Mesenchymal stem cell (in vitro differentiated cells and primary cell): ENCODE measurements at regions not wholly inside any gene's neighbourhood (a gene's known extent, or its start where the extent isn't known, plus 50 kb on each side); places are given as distances from the start of the nearest gene placed in this dataset.
"Not testable (repeated sequence)": the region's sequence is repeated elsewhere in the genome, so short reads cannot be mapped to it uniquely, and the experiment has no call there.

Experiments used
- DNase-seq: peaks from one replicate; pipeline ENCODE4 v3.0.0-alpha.2; 2013
- H2AFZ ChIP-seq: one replicate; pipeline ENCODE4 v1.6.1; 2013; ENCODE audit warnings: low read depth, mild to moderate bottlenecking, control low read depth, inconsistent platforms, low read length, moderate library complexity
- H2AK5ac ChIP-seq: 2 replicates; pipeline ENCODE4 v1.6.1; 2013; ENCODE audit warnings: low read length, moderate library complexity, mild to moderate bottlenecking, inconsistent platforms; ENCODE audit not compliant: severe bottlenecking
- H2BK120ac ChIP-seq: one replicate; pipeline ENCODE4 v1.6.1; 2013; ENCODE audit warnings: low read depth, mild to moderate bottlenecking, inconsistent platforms, low read length, moderate library complexity
- H2BK12ac ChIP-seq, 2 experiments: one replicate each; pipeline ENCODE4 v1.6.1; 2013; ENCODE audit warnings: inconsistent platforms in 2 of 2, low read length in 2 of 2, mild to moderate bottlenecking in 2 of 2, moderate library complexity in 2 of 2, control low read depth in 1 of 2
- H2BK15ac ChIP-seq: one replicate; pipeline ENCODE4 v1.6.1; 2013; ENCODE audit warnings: mild to moderate bottlenecking, low read depth, inconsistent platforms; ENCODE audit not compliant: poor library complexity, severe bottlenecking
- H2BK5ac ChIP-seq: 2 replicates; pipeline ENCODE4 v1.6.1; 2013; ENCODE audit warnings: low read depth, mild to moderate bottlenecking, low read length, control low read depth, inconsistent platforms; ENCODE audit not compliant: poor library complexity, severe bottlenecking
- H3K14ac ChIP-seq, 2 experiments: one replicate each; pipeline ENCODE4 v1.6.1; 2013; ENCODE audit warnings: inconsistent platforms in 2 of 2, low read length in 2 of 2, control low read depth in 1 of 2, mild to moderate bottlenecking in 1 of 2, moderate library complexity in 1 of 2
- H3K18ac ChIP-seq, 2 experiments: one replicate each; pipeline ENCODE4 v1.6.1; 2013; ENCODE audit warnings: inconsistent platforms in 2 of 2, low read length in 2 of 2, control low read depth in 1 of 2, low read depth in 1 of 2, mild to moderate bottlenecking in 1 of 2
- H3K23ac ChIP-seq, 2 experiments: one replicate each; pipeline ENCODE4 v1.6.1; 2013; ENCODE audit warnings: inconsistent platforms in 2 of 2, low read length in 2 of 2, mild to moderate bottlenecking in 2 of 2, moderate library complexity in 2 of 2, control low read depth in 1 of 2
- H3K27ac ChIP-seq: 2 replicates; pipeline ENCODE4 v1.5.1; 2013; ENCODE audit warnings: mild to moderate bottlenecking, moderate library complexity, low read length, control low read depth, inconsistent platforms; ENCODE audit not compliant: poor library complexity, severe bottlenecking
- H3K27me3 ChIP-seq, 2 experiments: 2 replicates each; pipeline versions ENCODE4 v1.6.1 to v1.7.0; 2013; ENCODE audit warnings: low read length in 2 of 2, mild to moderate bottlenecking in 2 of 2, moderate library complexity in 2 of 2, control low read depth in 1 of 2, inconsistent platforms in 1 of 2; ENCODE audit not compliant: control insufficient read depth in 1 of 2, insufficient read depth in 1 of 2
- H3K36me3 ChIP-seq, 2 experiments: 2 replicates each; pipeline versions ENCODE4 v1.6.1 to v1.7.0; 2013; ENCODE audit warnings: low read length in 2 of 2, control low read depth in 1 of 2, inconsistent platforms in 1 of 2, low read depth in 1 of 2, mild to moderate bottlenecking in 1 of 2; ENCODE audit not compliant: insufficient read depth in 2 of 2, control insufficient read depth in 1 of 2
- H3K4ac ChIP-seq, 2 experiments: one replicate each; pipeline ENCODE4 v1.6.1; 2013; ENCODE audit warnings: inconsistent platforms in 2 of 2, low read length in 2 of 2, mild to moderate bottlenecking in 2 of 2, moderate library complexity in 2 of 2, control low read depth in 1 of 2, low read depth in 1 of 2
- H3K4me1 ChIP-seq: 2 replicates; pipeline ENCODE4 v1.6.1; 2013; ENCODE audit warnings: low read depth, low read length, control low read depth; ENCODE audit not compliant: control insufficient read depth, insufficient read depth
- H3K4me2 ChIP-seq: 2 replicates; pipeline ENCODE4 v1.6.1; 2013; ENCODE audit warnings: low read length, mild to moderate bottlenecking, inconsistent platforms; ENCODE audit not compliant: poor library complexity, severe bottlenecking
- H3K4me3 ChIP-seq, 2 experiments: 2 replicates each; pipeline versions ENCODE4 v1.5.1 to v1.7.0; 2013; ENCODE audit warnings: low read length in 2 of 2, mild to moderate bottlenecking in 2 of 2, control low read depth in 1 of 2, low read depth in 1 of 2; ENCODE audit not compliant: insufficient read depth in 1 of 2
- H3K79me1 ChIP-seq: replicated peaks from 2 replicates; pipeline ENCODE4 v1.6.1; 2013; ENCODE audit warnings: mild to moderate bottlenecking, control low read depth, low read length, inconsistent platforms; ENCODE audit not compliant: poor library complexity, severe bottlenecking
- H3K9ac ChIP-seq: 2 replicates; pipeline ENCODE4 v1.7.0; 2013; ENCODE audit warnings: mild to moderate bottlenecking, low read length, moderate library complexity
- H3K9me3 ChIP-seq: 2 replicates; pipeline ENCODE4 v1.7.0; 2013; ENCODE audit warnings: mild to moderate bottlenecking, low read length; ENCODE audit not compliant: control insufficient read depth
- H4K8ac ChIP-seq: one replicate; pipeline ENCODE4 v1.6.1; 2013; ENCODE audit warnings: inconsistent platforms, mild to moderate bottlenecking, low read length, moderate library complexity
- H4K91ac ChIP-seq: one replicate; pipeline ENCODE4 v1.6.1; 2013; ENCODE audit warnings: mild to moderate bottlenecking, low read length, inconsistent platforms
- WGBS: methylation state at CpG from one replicate; pipeline ENCODE4 v1.1.7; 2013; ENCODE audit warnings: mixed read lengths; 5-methylcytosine and 5-hydroxymethylcytosine counted together

GRCh38 chr1:204785023-204785422 is 85.6 kb upstream of the NFASC start:
- H3K27ac ChIP-seq, H4K91ac ChIP-seq, H3K4me3 ChIP-seq, DNase-seq, H3K36me3 ChIP-seq, H3K9ac ChIP-seq, H3K14ac ChIP-seq, H3K4ac ChIP-seq, H2BK15ac ChIP-seq, H3K4me2 ChIP-seq, H3K9me3 ChIP-seq, H2BK5ac ChIP-seq, H3K4me1 ChIP-seq, H3K18ac ChIP-seq, H2BK12ac ChIP-seq, H2BK120ac ChIP-seq, H2AK5ac ChIP-seq, H3K23ac ChIP-seq, H3K79me1 ChIP-seq, H2AFZ ChIP-seq, H4K8ac ChIP-seq: not testable (repeated sequence)
- WGBS = 71% methylated on average over 3 of the region's 4 CpGs
- H3K27me3 ChIP-seq = peaks cover 13 to 66% of the 10 kb centered on the region in 2 experiments

- no peak overlapping the region for H3K23ac ChIP-seq
- H3K9ac ChIP-seq = no peak overlapping the region
- peaks cover 6 to 75% of the 10 kb centered on the region in 2 experiments for H3K27me3 ChIP-seq
- no peak for DNase-seq
- no peak overlapping the region for H4K91ac ChIP-seq
- H3K4me1 ChIP-seq = no peaks in the 10 kb centered on the region
- no peak overlapping the region for H3K27ac ChIP-seq
- H2AFZ ChIP-seq = no peak overlapping the region
- no peak overlapping the region for H3K14ac ChIP-seq
- H3K79me1 ChIP-seq = no peaks in the 10 kb centered on the region
- no peak overlapping the region for H2BK120ac ChIP-seq
- H2BK12ac ChIP-seq = no peak overlapping the region
- no peak overlapping the region for H2BK15ac ChIP-seq
- no peak overlapping the region for H4K8ac ChIP-seq
- no peak overlapping the region for H3K18ac ChIP-seq
- H3K9me3 ChIP-seq = no peaks in the 10 kb centered on the region
- H3K4ac ChIP-seq = no peak overlapping the region
- no peak overlapping the region for H3K4me3 ChIP-seq
- no peaks in the 10 kb centered on the region for H3K36me3 ChIP-seq
- H2BK5ac ChIP-seq = no peak overlapping the region
- H3K4me2 ChIP-seq = no peak overlapping the region
- H2AK5ac ChIP-seq = no peak overlapping the region
These were observed 82.2 kb upstream of the NFASC start for GRCh38 chr1:204788470-204788869.

GRCh38 chr1:204791453-204792353 is 79.0 kb upstream of the NFASC start:
- DNase-seq = peak; percentile 36
- H4K91ac ChIP-seq = no peak overlapping the region
- H3K4me2 ChIP-seq = no peak overlapping the region
- H2BK120ac ChIP-seq = no peak overlapping the region
- no peak overlapping the region for H3K4ac ChIP-seq
- H3K36me3 ChIP-seq = no peaks in the 10 kb centered on the region
- H3K27ac ChIP-seq = no peak overlapping the region
- H3K18ac ChIP-seq = no peak overlapping the region
- no peak overlapping the region for H2BK5ac ChIP-seq
- H3K4me1 ChIP-seq = no peaks in the 10 kb centered on the region
- no peak overlapping the region for H2AFZ ChIP-seq
- no peak overlapping the region for H2AK5ac ChIP-seq
- no peak overlapping the region for H3K14ac ChIP-seq
- no peak overlapping the region for H3K9ac ChIP-seq
- H4K8ac ChIP-seq = no peak overlapping the region
- no peaks in the 10 kb centered on the region for H3K9me3 ChIP-seq
- no peak overlapping the region for H2BK12ac ChIP-seq
- H2BK15ac ChIP-seq = no peak overlapping the region
- H3K23ac ChIP-seq = no peak overlapping the region
- no peaks in the 10 kb centered on the region for H3K79me1 ChIP-seq
- H3K4me3 ChIP-seq = no peak overlapping the region
- peaks cover 18 to 84% of the 10 kb centered on the region in 2 experiments for H3K27me3 ChIP-seq
- WGBS = 24% methylated on average over 11 of the region's 15 CpGs

GRCh38 chr1:204792354-204792692 is 78.3 kb upstream of the NFASC start:
- Histone ChIP-seq H3K27me3 (peaks cover 18 to 79% of the 10 kb centered on the region in 2 experiments), H3K14ac (no peak overlapping the region), H3K9ac (no peak overlapping the region), H3K23ac (no peak overlapping the region), H2AK5ac (no peak overlapping the region), H4K91ac (no peak overlapping the region), H3K27ac (no peak overlapping the region), H3K4me2 (no peak overlapping the region), H2BK120ac (no peak overlapping the region), H3K9me3 (no peaks in the 10 kb centered on the region), H3K18ac (no peak overlapping the region), H2BK5ac (no peak overlapping the region), H4K8ac (no peak overlapping the region), H2AFZ (no peak overlapping the region), H2BK15ac (no peak overlapping the region), H2BK12ac (no peak overlapping the region), H3K4ac (no peak overlapping the region), H3K36me3 (no peaks in the 10 kb centered on the region), H3K4me1 (no peaks in the 10 kb centered on the region), H3K4me3 (no peak overlapping the region), H3K79me1 (no peaks in the 10 kb centered on the region)
- WGBS = 76% methylated on average over 6 of the region's 6 CpGs
- DNase-seq = no peak
